ENCODE measurements at regions not wholly inside any gene's neighbourhood (a gene's known extent, or its start where the extent isn't known, plus 50 kb on each side); places are given as distances from the start of the nearest gene placed in this dataset.

GRCh38 chr16:86927699-86928098, 349.4 kb downstream of the FOXL1 start:
- H3K4me2 ChIP-seq (ENCODE audit: low read length): no peak overlapping the region
- H3K4me3 ChIP-seq (ENCODE audit: low read depth, low read length, poor library complexity, severe bottlenecking): no peak overlapping the region
- BruUV-seq (replicated peaks): no TSS peak
- ChIA-PET POLR2A (no interaction called here), CTCF (ENCODE audit: unreplicated experiment) (no interaction called here)
- no peaks in the 10 kb centered on the region for H3K9me2 ChIP-seq (ENCODE audit: insufficient read depth, low read length)
- intact Hi-C loops (cut with micrococcal nuclease; ENCODE audit: unreplicated experiment): no loop called here
- no peak overlapping the region for H2AFZ ChIP-seq (ENCODE audit: low read length)
- DNase-seq (ENCODE audit: low spot score): no peak
- no peaks in the 10 kb centered on the region for H4K20me1 ChIP-seq (ENCODE audit: insufficient read depth, low read length)
- H3K79me2 ChIP-seq (ENCODE audit: insufficient read depth, low read depth, low read length): no peaks in the 10 kb centered on the region
- H3K27ac ChIP-seq (ENCODE audit: low read depth, low read length, poor library complexity, severe bottlenecking): no peak overlapping the region
- no peaks in the 10 kb centered on the region for H3K9me3 ChIP-seq (ENCODE audit: low read length)
- no peak for TF ChIP-seq CTCF (conservative IDR thresholded peaks at IDR 0.05; ENCODE audit: low read length)
- TF ChIP-seq EZH2phosphoT487 (IDR thresholded peaks at IDR 0.05; ENCODE audit: borderline replicate concordance, low read depth, low read length): no peak
- no peaks in the 10 kb centered on the region for H3K36me3 ChIP-seq (ENCODE audit: insufficient read depth, low read length)
- H3K4me1 ChIP-seq (ENCODE audit: insufficient read depth, low read length, poor library complexity, severe bottlenecking): no peaks in the 10 kb centered on the region

GRCh38 chr16:86928523-86929011, 350.2 kb downstream of the FOXL1 start:
- no peak overlapping the region for H2AFZ ChIP-seq (ENCODE audit: low read length)
- intact Hi-C loops (cut with micrococcal nuclease; ENCODE audit: unreplicated experiment): no loop called here
- TF ChIP-seq EZH2phosphoT487 (IDR thresholded peaks at IDR 0.05; ENCODE audit: borderline replicate concordance, low read depth, low read length): no peak
- no peak for TF ChIP-seq CTCF (conservative IDR thresholded peaks at IDR 0.05; ENCODE audit: low read length)
- H3K9me3 ChIP-seq (ENCODE audit: low read length): no peaks in the 10 kb centered on the region
- H3K4me1 ChIP-seq (ENCODE audit: insufficient read depth, low read length, poor library complexity, severe bottlenecking): no peaks in the 10 kb centered on the region
- BruUV-seq (replicated peaks): no TSS peak
- H4K20me1 ChIP-seq (ENCODE audit: insufficient read depth, low read length): no peaks in the 10 kb centered on the region
- H3K79me2 ChIP-seq (ENCODE audit: insufficient read depth, low read depth, low read length): no peaks in the 10 kb centered on the region
- no peaks in the 10 kb centered on the region for H3K9me2 ChIP-seq (ENCODE audit: insufficient read depth, low read length)
- no peak overlapping the region for H3K4me2 ChIP-seq (ENCODE audit: low read length)
- H3K4me3 ChIP-seq (ENCODE audit: low read depth, low read length, poor library complexity, severe bottlenecking): no peak overlapping the region
- DNase-seq (ENCODE audit: low spot score): no peak
- H3K27ac ChIP-seq (ENCODE audit: low read depth, low read length, poor library complexity, severe bottlenecking): no peak overlapping the region
- ChIA-PET POLR2A (no interaction called here), CTCF (ENCODE audit: unreplicated experiment) (no interaction called here)
- no peaks in the 10 kb centered on the region for H3K36me3 ChIP-seq (ENCODE audit: insufficient read depth, low read length)

GRCh38 chr16:86929057-86929871, 350.9 kb downstream of the FOXL1 start:
- no peaks in the 10 kb centered on the region for H3K9me2 ChIP-seq (ENCODE audit: insufficient read depth, low read length)
- POLR2A ChIA-PET: no interaction called here
- H3K36me3 ChIP-seq (ENCODE audit: insufficient read depth, low read length): no peaks in the 10 kb centered on the region
- no peaks in the 10 kb centered on the region for H3K9me3 ChIP-seq (ENCODE audit: low read length)
- CTCF ChIA-PET (ENCODE audit: unreplicated experiment): no interaction called here
- H2AFZ ChIP-seq (ENCODE audit: low read length): no peak overlapping the region
- H3K4me3 ChIP-seq (ENCODE audit: low read depth, low read length, poor library complexity, severe bottlenecking): no peak overlapping the region
- H3K4me2 ChIP-seq (ENCODE audit: low read length): no peak overlapping the region
- no peaks in the 10 kb centered on the region for H3K79me2 ChIP-seq (ENCODE audit: insufficient read depth, low read depth, low read length)
- H4K20me1 ChIP-seq (ENCODE audit: insufficient read depth, low read length): no peaks in the 10 kb centered on the region
- intact Hi-C loops (cut with micrococcal nuclease; ENCODE audit: unreplicated experiment): no loop called here
- no TSS peak for BruUV-seq (replicated peaks)
- no peak for TF ChIP-seq EZH2phosphoT487 (IDR thresholded peaks at IDR 0.05; ENCODE audit: borderline replicate concordance, low read depth, low read length)
- TF ChIP-seq CTCF (conservative IDR thresholded peaks at IDR 0.05; ENCODE audit: low read length): no peak
- DNase-seq (ENCODE audit: low spot score): no peak
- H3K27ac ChIP-seq (ENCODE audit: low read depth, low read length, poor library complexity, severe bottlenecking): no peak overlapping the region
- H3K4me1 ChIP-seq (ENCODE audit: insufficient read depth, low read length, poor library complexity, severe bottlenecking): no peaks in the 10 kb centered on the region

All from OCI-LY7 (cell line).